ENCODE measurements at regions not wholly inside any gene's neighbourhood (a gene's known extent, or its start where the extent isn't known, plus 50 kb on each side); places are given as distances from the start of the nearest gene placed in this dataset.
"Not testable (repeated sequence)": the region's sequence is repeated elsewhere in the genome, so short reads cannot be mapped to it uniquely, and the experiment has no call there.

DNA sequence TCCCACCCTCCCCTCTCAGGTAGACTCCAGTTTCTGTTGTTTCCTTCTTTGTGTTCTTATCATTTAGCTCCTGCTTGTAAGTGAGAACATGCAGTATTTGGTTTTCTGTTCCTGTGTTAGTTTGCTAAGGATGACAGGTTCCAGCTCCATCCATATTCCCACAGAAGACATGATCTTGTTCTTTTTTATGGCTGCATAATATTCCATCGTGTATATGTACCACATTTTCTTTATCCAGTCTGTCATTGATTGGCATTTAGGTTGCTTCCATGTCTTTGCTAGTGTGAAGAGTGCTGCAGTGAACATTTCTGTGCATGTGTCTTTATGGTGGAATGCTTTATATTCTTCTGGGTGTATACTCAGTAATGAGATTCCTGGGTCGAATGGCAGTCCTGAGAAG lies 95.2 kb downstream of the CDC42EP3 start:
- not testable (repeated sequence) for TF ChIP-seq POLR2A (IDR thresholded peaks at IDR 0.05)
- TF ChIP-seq, protein P1, sequence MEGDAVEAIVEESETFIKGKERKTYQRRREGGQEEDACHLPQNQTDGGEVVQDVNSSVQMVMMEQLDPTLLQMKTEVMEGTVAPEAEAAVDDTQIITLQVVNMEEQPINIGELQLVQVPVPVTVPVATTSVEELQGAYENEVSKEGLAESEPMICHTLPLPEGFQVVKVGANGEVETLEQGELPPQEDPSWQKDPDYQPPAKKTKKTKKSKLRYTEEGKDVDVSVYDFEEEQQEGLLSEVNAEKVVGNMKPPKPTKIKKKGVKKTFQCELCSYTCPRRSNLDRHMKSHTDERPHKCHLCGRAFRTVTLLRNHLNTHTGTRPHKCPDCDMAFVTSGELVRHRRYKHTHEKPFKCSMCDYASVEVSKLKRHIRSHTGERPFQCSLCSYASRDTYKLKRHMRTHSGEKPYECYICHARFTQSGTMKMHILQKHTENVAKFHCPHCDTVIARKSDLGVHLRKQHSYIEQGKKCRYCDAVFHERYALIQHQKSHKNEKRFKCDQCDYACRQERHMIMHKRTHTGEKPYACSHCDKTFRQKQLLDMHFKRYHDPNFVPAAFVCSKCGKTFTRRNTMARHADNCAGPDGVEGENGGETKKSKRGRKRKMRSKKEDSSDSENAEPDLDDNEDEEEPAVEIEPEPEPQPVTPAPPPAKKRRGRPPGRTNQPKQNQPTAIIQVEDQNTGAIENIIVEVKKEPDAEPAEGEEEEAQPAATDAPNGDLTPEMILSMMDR (IDR thresholded peaks at IDR 0.05), result not testable (repeated sequence)
